H9 (cell line): ENCODE measurements at regions not wholly inside any gene's neighbourhood (a gene's known extent, or its start where the extent isn't known, plus 50 kb on each side); places are given as distances from the start of the nearest gene placed in this dataset.

Source experiments
- DNase-seq: peaks from one replicate; pipeline ENCODE4 v3.0.0-alpha.2; 2017
- H2AFZ ChIP-seq: one replicate; pipeline ENCODE4 v1.6.1; 2013; ENCODE audit warnings: mild to moderate bottlenecking, low read length, control low read depth, moderate library complexity
- H2AK5ac ChIP-seq: 2 replicates; pipeline ENCODE4 v1.6.1; 2013; ENCODE audit warnings: low read length, control low read depth, mixed read lengths; ENCODE audit not compliant: insufficient read length
- H2BK120ac ChIP-seq: one replicate; pipeline ENCODE4 v1.6.1; 2013; ENCODE audit warnings: low read depth, mild to moderate bottlenecking, low read length, control low read depth, inconsistent platforms; ENCODE audit not compliant: poor library complexity, severe bottlenecking
- H2BK12ac ChIP-seq: 2 replicates; pipeline ENCODE4 v1.6.1; 2013; ENCODE audit warnings: low read length, control low read depth, mixed read lengths, low read depth; ENCODE audit not compliant: insufficient read length
- H2BK15ac ChIP-seq: 2 replicates; pipeline ENCODE4 v1.6.1; 2013; ENCODE audit warnings: low read depth, low read length, control low read depth
- H2BK20ac ChIP-seq: one replicate; pipeline ENCODE4 v1.6.1; 2013; ENCODE audit warnings: low read depth, mild to moderate bottlenecking, low read length, control low read depth, inconsistent platforms; ENCODE audit not compliant: poor library complexity, severe bottlenecking
- H2BK5ac ChIP-seq: 2 replicates; pipeline ENCODE4 v1.6.1; 2013; ENCODE audit warnings: low read length, control low read depth, mixed read lengths; ENCODE audit not compliant: insufficient read length
- H3K14ac ChIP-seq: 2 replicates; pipeline ENCODE4 v1.6.1; 2013; ENCODE audit warnings: low read length, control low read depth; ENCODE audit not compliant: insufficient read depth
- H3K18ac ChIP-seq: 2 replicates; pipeline ENCODE4 v1.6.1; 2013; ENCODE audit warnings: low read depth, mild to moderate bottlenecking, mixed read lengths, low read length, control low read depth; ENCODE audit not compliant: insufficient read length
- H3K23ac ChIP-seq: 2 replicates; pipeline ENCODE4 v1.6.1; 2013; ENCODE audit warnings: low read length, control low read depth, mixed read lengths, low read depth; ENCODE audit not compliant: insufficient read length
- H3K23me2 ChIP-seq: 2 replicates; pipeline ENCODE4 v1.6.1; 2013; ENCODE audit warnings: low read depth, mild to moderate bottlenecking, mixed read lengths, low read length, control low read depth; ENCODE audit not compliant: insufficient read length, poor library complexity, severe bottlenecking
- H3K27ac ChIP-seq: 2 replicates; pipeline ENCODE4 v1.5.1; 2013; ENCODE audit warnings: low read length, control low read depth, mixed read lengths, low read depth; ENCODE audit not compliant: insufficient read length
- H3K27me3 ChIP-seq: 2 replicates; pipeline ENCODE4 v1.6.1; 2013; ENCODE audit warnings: low read length, control low read depth, inconsistent platforms; ENCODE audit not compliant: insufficient read depth
- H3K4ac ChIP-seq: 2 replicates; pipeline ENCODE4 v1.6.1; 2013; ENCODE audit warnings: low read depth, mild to moderate bottlenecking, control low read depth, inconsistent platforms, low read length, moderate library complexity
- H3K4me1 ChIP-seq: 2 replicates; pipeline ENCODE4 v1.6.1; 2013; ENCODE audit warnings: low read length, control low read depth, inconsistent platforms; ENCODE audit not compliant: insufficient read depth
- H3K4me2 ChIP-seq: 2 replicates; pipeline ENCODE4 v1.6.1; 2013; ENCODE audit warnings: low read length, control low read depth, mixed read lengths; ENCODE audit not compliant: insufficient read length, insufficient read depth
- H3K56ac ChIP-seq: 2 replicates; pipeline ENCODE4 v1.6.1; 2013; ENCODE audit warnings: low read depth, mild to moderate bottlenecking, mixed read lengths, low read length, control low read depth; ENCODE audit not compliant: insufficient read length
- H3K79me1 ChIP-seq: 2 replicates; pipeline ENCODE4 v1.6.1; 2013; ENCODE audit warnings: low read depth, mild to moderate bottlenecking, moderate library complexity, low read length, control low read depth, inconsistent platforms; ENCODE audit not compliant: insufficient read depth, poor library complexity, severe bottlenecking
- H3K79me2 ChIP-seq: 2 replicates; pipeline ENCODE4 v1.6.1; 2013; ENCODE audit warnings: low read length, control low read depth, inconsistent platforms; ENCODE audit not compliant: insufficient read depth
- H3K9ac ChIP-seq: 2 replicates; pipeline ENCODE4 v1.6.1; 2013; ENCODE audit warnings: low read length, control low read depth, mixed read lengths; ENCODE audit not compliant: insufficient read length; ENCODE audit errors: extremely low read depth
- H3K9me3 ChIP-seq: one replicate; pipeline ENCODE4 v1.6.1; 2013; ENCODE audit warnings: low read depth, low read length, inconsistent platforms; ENCODE audit not compliant: control insufficient read depth
- H3T11ph ChIP-seq: one replicate; pipeline ENCODE4 v1.6.1; 2013; ENCODE audit warnings: mild to moderate bottlenecking, low read length, control low read depth, inconsistent platforms
- H4K20me1 ChIP-seq: one replicate; pipeline ENCODE4 v1.6.1; 2013; ENCODE audit not compliant: control insufficient read depth, insufficient read length, insufficient read depth
- H4K5ac ChIP-seq: 2 replicates; pipeline ENCODE4 v1.6.1; 2013; ENCODE audit warnings: low read depth, mild to moderate bottlenecking, mixed read lengths, low read length, control low read depth; ENCODE audit not compliant: insufficient read length
- H4K8ac ChIP-seq: replicated peaks from 2 replicates; pipeline ENCODE4 v1.6.1; 2013; ENCODE audit warnings: low read length, control low read depth, mixed read lengths, low read depth; ENCODE audit not compliant: insufficient read length
- H4K91ac ChIP-seq: 2 replicates; pipeline ENCODE4 v1.6.1; 2013; ENCODE audit warnings: low read depth, mild to moderate bottlenecking, moderate library complexity, mixed read lengths, low read length, control low read depth; ENCODE audit not compliant: insufficient read length
- H3K27ac Mint-ChIP-seq, 3 experiments: 2 replicates in 2 of 3; 3 replicates in 1 of 3; pipeline ENCODE4 v1.8.0; 2020 to 2021; ENCODE audit warnings: mixed read lengths in 3 of 3, mild to moderate bottlenecking in 1 of 3, moderate library complexity in 1 of 3
- H3K27me3 Mint-ChIP-seq: 2 replicates; pipeline ENCODE4 v1.8.0; 2021; ENCODE audit warnings: low read depth, mild to moderate bottlenecking, moderate library complexity, mixed read lengths
- H3K36me3 Mint-ChIP-seq, 3 experiments: 2 replicates in 2 of 3; 3 replicates in 1 of 3; pipeline ENCODE4 v1.8.0; 2020 to 2021; ENCODE audit warnings: low read depth in 3 of 3, mixed read lengths in 3 of 3; ENCODE audit not compliant: insufficient read depth in 1 of 3
- H3K4me1 Mint-ChIP-seq, 2 experiments: 2 replicates each; pipeline ENCODE4 v1.8.0; 2020; ENCODE audit warnings: mixed read lengths in 2 of 2
- H3K4me3 Mint-ChIP-seq, 2 experiments: 2 replicates in 1 of 2; 3 replicates in 1 of 2; pipeline ENCODE4 v1.8.0; 2020 to 2021; ENCODE audit warnings: mild to moderate bottlenecking in 2 of 2, mixed read lengths in 2 of 2, moderate library complexity in 1 of 2
- H3K9me3 Mint-ChIP-seq, 2 experiments: 2 replicates in 1 of 2; 3 replicates in 1 of 2; pipeline ENCODE4 v1.8.0; 2020; ENCODE audit warnings: mild to moderate bottlenecking in 2 of 2, mixed read lengths in 2 of 2, moderate library complexity in 1 of 2
- CTCF ChIP-seq: fragments of 200-600 bp; sonication (generic); conservative IDR thresholded peaks from 3 replicates; pipeline ENCODE4 v1.8.0; 2021; ENCODE audit warnings: antibody characterized with exemption, mild to moderate bottlenecking
- WGBS: extraction: QIAGEN DNeasy Blood & Tissue Kit; methylation state at CpG from one replicate; pipeline ENCODE4 v1.1.7; 2013; ENCODE audit warnings: missing lambda C conversion rate, low lambda C conversion rate, mixed read lengths; ENCODE audit not compliant: insufficient read length; ENCODE audit errors: extremely low coverage; 5-methylcytosine and 5-hydroxymethylcytosine counted together

- no peak overlapping the region for H3K56ac ChIP-seq
- no peak overlapping the region for H2BK5ac ChIP-seq
- no peaks in the 10 kb centered on the region for H3K27me3 ChIP-seq
- no peak overlapping the region for H2AK5ac ChIP-seq
- H3K4me2 ChIP-seq, result no peak overlapping the region
- Mint-ChIP-seq H3K4me3 (no peak overlapping the region), H3K27me3 (no peaks in the 10 kb centered on the region), H3K9me3 (no peaks in the 10 kb centered on the region), H3K36me3 (no peaks in the 10 kb centered on the region), H3K27ac (peak overlapping the region in 1 of 3 experiments; percentile 30; a peak in 1 of 7 replicates), H3K4me1 (peaks cover 0 to 5% of the 10 kb centered on the region in 2 experiments; a peak in 1 of 4 replicates)
- no peak for TF ChIP-seq CTCF
- H3K9me3 ChIP-seq, result no peaks in the 10 kb centered on the region
- DNase-seq, result no peak
- no peaks in the 10 kb centered on the region for H3K4me1 ChIP-seq
- H4K91ac ChIP-seq, result no peak overlapping the region
- no peaks in the 10 kb centered on the region for H3K79me2 ChIP-seq
- H4K20me1 ChIP-seq, result no peaks in the 10 kb centered on the region
- WGBS, result no CpG with 5 or more reads among the region's 12 CpGs
- no peak overlapping the region for H3K27ac ChIP-seq
- H3T11ph ChIP-seq, result no peak overlapping the region
- H3K9ac ChIP-seq, result no peak overlapping the region
- no peak overlapping the region for H3K23ac ChIP-seq
- no peak overlapping the region for H4K8ac ChIP-seq
- H4K5ac ChIP-seq, result no peak overlapping the region
- H3K4ac ChIP-seq, result no peak overlapping the region
- no peak overlapping the region for H2BK120ac ChIP-seq
- H2BK12ac ChIP-seq, result no peak overlapping the region
- no peaks in the 10 kb centered on the region for H3K23me2 ChIP-seq
- H2BK20ac ChIP-seq, result no peak overlapping the region
- H3K79me1 ChIP-seq, result no peaks in the 10 kb centered on the region
- no peak overlapping the region for H3K14ac ChIP-seq
- H2BK15ac ChIP-seq, result no peak overlapping the region
- no peak overlapping the region for H3K18ac ChIP-seq
- no peak overlapping the region for H2AFZ ChIP-seq
Measured at GRCh38 chr10:10921826-10922461, 95.7 kb upstream of the CELF2 start.
